GM13976 (cell line): ENCODE measurements at regions not wholly inside any gene's neighbourhood (a gene's known extent, or its start where the extent isn't known, plus 50 kb on each side); places are given as distances from the start of the nearest gene placed in this dataset.

Source experiments
- DNase-seq: peaks from one replicate; pipeline ENCODE4 v3.0.0; 2012; ENCODE audit warnings: low spot score
- CTCF ChIP-seq: IDR thresholded peaks from 2 replicates; pipeline ENCODE4 v1.5.1; 2012; ENCODE audit warnings: borderline replicate concordance, mild to moderate bottlenecking; ENCODE audit not compliant: insufficient read depth; ENCODE audit errors: extremely low read depth, missing control alignments, control extremely low read depth
- in situ Hi-C: fragments of 300-500 bp; cut with MboI; formaldehyde crosslinking; loops from one replicate; pipeline ENCODE4 v1.12.0; 2022; ENCODE audit warnings: low sequenced_read_pairs, mixed read lengths, inconsistent platforms; ENCODE audit not compliant: unreplicated experiment

GRCh38 chr6:156597095-156597494 lies 180.1 kb upstream of the ARID1B start:
- in situ Hi-C loops = no loop called here
- TF ChIP-seq CTCF = no peak
- DNase-seq = no peak

DNA sequence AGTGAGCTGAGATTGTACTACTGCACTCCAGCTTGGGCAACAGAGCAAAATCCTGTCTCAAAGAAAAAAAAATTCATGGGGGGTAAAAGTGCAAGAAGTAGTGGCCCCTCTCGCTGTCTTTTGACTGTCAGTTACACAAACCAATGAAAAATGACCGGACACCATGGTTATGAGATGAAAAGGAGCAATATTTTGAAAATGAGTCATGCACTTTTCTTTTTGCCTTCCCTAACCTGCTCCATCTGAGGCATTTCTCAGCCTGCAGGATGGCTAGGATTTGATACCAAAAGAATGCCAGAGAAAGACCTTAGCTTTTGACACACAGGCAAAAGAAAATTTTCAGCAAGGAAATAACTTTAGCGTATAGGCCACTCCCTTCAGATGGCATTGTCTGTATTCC lies 181.7 kb upstream of the ARID1B start:
- no peak for DNase-seq
- no peak for TF ChIP-seq CTCF
- in situ Hi-C loops = no loop called here

DNA sequence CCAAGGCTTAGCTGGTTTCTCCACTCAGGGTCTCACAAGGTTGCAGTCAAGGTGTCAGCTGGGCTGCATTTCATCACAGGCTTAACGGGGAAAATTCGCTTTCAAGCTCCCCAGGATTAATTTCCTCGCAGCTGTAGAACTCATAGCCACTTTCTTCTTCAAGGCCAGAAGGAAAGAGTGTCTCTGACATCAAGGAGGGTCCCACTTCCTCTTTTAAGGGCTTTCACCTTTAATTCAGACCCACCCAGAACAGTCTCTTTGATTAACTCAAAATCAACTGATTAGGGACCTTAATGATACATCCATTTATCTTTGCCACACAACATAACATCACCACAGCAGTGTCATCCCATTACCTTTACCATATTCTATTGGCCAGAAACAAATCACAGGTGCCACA lies 183.3 kb upstream of the ARID1B start:
- no peak for DNase-seq
- in situ Hi-C loops = no loop called here
- TF ChIP-seq CTCF = no peak

DNA sequence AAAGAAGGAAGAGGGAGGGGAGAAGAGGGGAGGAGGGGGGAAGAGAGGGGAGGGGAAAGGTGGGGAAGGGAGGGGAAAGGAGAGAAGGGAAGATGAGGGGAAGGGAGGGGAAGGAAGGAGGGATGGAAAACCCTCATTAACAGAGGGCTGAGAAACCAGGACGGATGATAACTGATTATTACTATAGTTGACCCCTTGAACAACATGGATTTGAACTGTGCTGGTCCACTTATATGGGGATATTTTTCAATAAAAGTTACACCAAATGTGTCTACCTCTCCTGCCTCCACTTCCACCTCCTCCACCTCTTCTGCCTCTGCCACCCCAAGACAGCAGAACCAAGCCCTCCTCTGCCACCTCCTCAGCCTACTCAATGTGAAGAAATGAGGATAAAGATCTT lies 184.1 kb upstream of the ARID1B start:
- in situ Hi-C loops = no loop called here
- no peak for TF ChIP-seq CTCF
- no peak for DNase-seq

DNA sequence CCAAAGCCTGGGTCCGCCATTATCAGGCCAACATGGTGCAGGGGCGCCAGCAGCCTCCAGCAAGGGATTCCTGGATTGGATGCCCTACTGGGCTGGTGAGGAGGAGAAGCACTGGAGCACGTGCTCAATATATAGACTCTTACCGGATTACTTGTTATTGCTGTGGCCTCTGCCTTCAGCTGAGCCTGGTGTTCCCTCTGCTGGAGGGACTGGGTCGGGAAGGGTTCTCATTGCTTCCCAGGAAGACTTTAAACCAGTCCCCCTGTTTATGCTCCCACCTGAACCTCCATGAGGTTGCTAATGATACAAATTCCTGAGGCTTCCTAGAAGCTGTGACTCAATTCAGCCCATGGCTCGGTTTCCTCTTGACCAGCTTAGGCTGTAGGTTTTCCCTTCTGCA lies 186.7 kb upstream of the ARID1B start:
- no peak for DNase-seq
- in situ Hi-C loops = no loop called here
- no peak for TF ChIP-seq CTCF

DNA sequence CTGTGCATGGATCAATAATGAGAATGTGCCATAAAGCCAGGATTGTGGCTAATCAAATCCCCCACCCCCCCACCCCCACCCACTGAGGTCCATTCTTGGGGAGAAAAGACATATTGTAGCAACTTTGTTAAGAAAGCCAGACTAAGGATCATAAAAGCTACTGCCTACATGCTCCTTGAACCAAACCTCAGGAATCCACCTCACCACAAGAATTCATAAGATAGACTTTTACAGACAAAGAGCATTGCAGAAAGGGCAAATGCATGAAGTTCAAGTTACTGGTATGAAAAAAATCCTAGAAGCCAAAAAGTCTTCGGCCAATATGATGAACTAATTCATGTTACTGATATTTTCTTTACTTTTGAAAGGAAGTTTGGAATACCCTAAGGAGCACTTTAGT lies 187.9 kb upstream of the ARID1B start:
- no peak for DNase-seq
- TF ChIP-seq CTCF = no peak
- in situ Hi-C loops = no loop called here

GRCh38 chr6:156587751-156588301 lies 189.4 kb upstream of the ARID1B start:
- TF ChIP-seq CTCF = no peak
- in situ Hi-C loops = no loop called here
- no peak for DNase-seq
